H1 (cell line): ENCODE measurements at regions not wholly inside any gene's neighbourhood (a gene's known extent, or its start where the extent isn't known, plus 50 kb on each side); places are given as distances from the start of the nearest gene placed in this dataset.

Experiments
- CTCF ChIA-PET: fragments of 300-600 bp; sonication (Branson Sonifier 250); formaldehyde crosslinking; loops from one replicate; lab custom pipeline; 2021; ENCODE audit not compliant: partially characterized antibody; lab: Charles Lee
- POLR2A ChIA-PET: fragments of 300-600 bp; sonication (Branson Sonifier 250); formaldehyde crosslinking; loops from one replicate; lab custom pipeline; 2021; ENCODE audit warnings: inconsistent platforms; ENCODE audit not compliant: partially characterized antibody; lab: Charles Lee
- DNase-seq, 2 experiments: peaks; one replicate each; pipeline versions ENCODE4 v3.0.0 to v3.0.0-alpha.2; 2010 to 2022; ENCODE audit warnings: low spot score in 2 of 2, low read depth in 1 of 2, mixed read lengths in 1 of 2
- FAIRE-seq: peaks from 2 replicates; lab custom pipeline; 2011; peaks lifted over from hg19 to GRCh38; lab: Jason Lieb, UNC
- H2AFZ ChIP-seq: 2 replicates; pipeline ENCODE4 v1.8.1; 2012; ENCODE audit warnings: low read length, inconsistent platforms
- H2AK5ac ChIP-seq: 2 replicates; pipeline ENCODE4 v1.6.1; 2013; ENCODE audit warnings: low read depth, low read length
- H2BK120ac ChIP-seq: replicated peaks from 2 replicates; pipeline ENCODE3; 2013; ENCODE audit warnings: low read depth, low read length, inconsistent platforms
- H2BK12ac ChIP-seq: 2 replicates; pipeline ENCODE4 v1.6.1; 2013; ENCODE audit warnings: low read depth, low read length
- H2BK15ac ChIP-seq: 2 replicates; pipeline ENCODE4 v1.6.1; 2013; ENCODE audit warnings: low read length
- H2BK20ac ChIP-seq: 2 replicates; pipeline ENCODE4 v1.6.1; 2013; ENCODE audit warnings: low read length
- H2BK5ac ChIP-seq: 2 replicates; pipeline ENCODE4 v1.6.1; 2013; ENCODE audit warnings: low read depth, low read length
- H3K14ac ChIP-seq: 2 replicates; pipeline ENCODE4 v1.6.1; 2013; ENCODE audit warnings: inconsistent platforms; ENCODE audit not compliant: insufficient read length
- H3K18ac ChIP-seq: 2 replicates; pipeline ENCODE4 v1.6.1; 2013; ENCODE audit warnings: low read length; ENCODE audit errors: extremely low read depth
- H3K23ac ChIP-seq: 2 replicates; pipeline ENCODE4 v1.6.1; 2013; ENCODE audit warnings: inconsistent platforms; ENCODE audit not compliant: insufficient read length
- H3K23me2 ChIP-seq: 2 replicates; pipeline ENCODE4 v1.6.1; 2013; ENCODE audit warnings: low read depth, low read length
- H3K27ac ChIP-seq: 2 replicates; pipeline ENCODE4 v1.6.1; 2011; ENCODE audit warnings: low read depth, low read length, inconsistent platforms
- H3K27me3 ChIP-seq, 4 experiments: replicated peaks in 1 of 4; 1 replicate in 1 of 4; 2 replicates in 3 of 4; pipeline versions ENCODE4 v1.6.1 to v1.8.1; 2011 to 2013; ENCODE audit warnings: low read length in 3 of 4, mild to moderate bottlenecking in 3 of 4, inconsistent platforms in 2 of 4, mixed read lengths in 2 of 4, moderate library complexity in 1 of 4; ENCODE audit not compliant: control insufficient read depth in 3 of 4, insufficient read depth in 3 of 4; ENCODE audit errors: extremely low read depth in 1 of 4
- H3K36me3 ChIP-seq, 4 experiments: 2 replicates each; pipeline versions ENCODE4 v1.6.1 to v1.8.1; 2011 to 2013; ENCODE audit warnings: mild to moderate bottlenecking in 4 of 4, low read length in 3 of 4, moderate library complexity in 2 of 4, control low read depth in 1 of 4, inconsistent platforms in 1 of 4; ENCODE audit not compliant: insufficient read depth in 4 of 4, control insufficient read depth in 2 of 4
- H3K4ac ChIP-seq: replicated peaks from 2 replicates; pipeline ENCODE3; 2013; ENCODE audit warnings: low read length, low read depth, mixed read lengths, inconsistent platforms; ENCODE audit not compliant: insufficient read length
- H3K4me1 ChIP-seq, 4 experiments: replicated peaks in 1 of 4; 1 replicate in 1 of 4; 2 replicates in 3 of 4; pipeline versions ENCODE4 v1.6.1 to v1.8.1; 2011 to 2013; ENCODE audit warnings: low read length in 3 of 4, inconsistent platforms in 2 of 4, mixed read lengths in 1 of 4; ENCODE audit not compliant: insufficient read depth in 4 of 4, control insufficient read depth in 3 of 4
- H3K4me2 ChIP-seq, 2 experiments: 2 replicates each; pipeline versions ENCODE4 v1.6.1 to v1.8.1; 2011 to 2013; ENCODE audit warnings: low read depth in 2 of 2, low read length in 2 of 2, control low read depth in 1 of 2, inconsistent platforms in 1 of 2, mild to moderate bottlenecking in 1 of 2; ENCODE audit not compliant: insufficient read depth in 1 of 2
- H3K4me3 ChIP-seq, 4 experiments: fragments of 200-600, 300-600 bp in 1 of 4; sonication (generic), shearing (Covaris generic), sonication (Bioruptor Twin) in 1 of 4; 2 replicates each; pipeline versions ENCODE4 v1.5.1 to v1.8.1; 2011 to 2016; ENCODE audit warnings: low read length in 4 of 4, low read depth in 3 of 4, control low read depth in 2 of 4, inconsistent platforms in 2 of 4, mild to moderate bottlenecking in 2 of 4, mixed read lengths in 1 of 4, moderate library complexity in 1 of 4; ENCODE audit not compliant: insufficient read depth in 2 of 4; ENCODE audit errors: extremely low read depth in 1 of 4
- H3K56ac ChIP-seq: replicated peaks from 2 replicates; pipeline ENCODE3; 2013; ENCODE audit warnings: low read depth, mild to moderate bottlenecking, mixed read lengths, low read length, inconsistent platforms; ENCODE audit not compliant: insufficient read length
- H3K79me1 ChIP-seq: 2 replicates; pipeline ENCODE4 v1.6.1; 2013; ENCODE audit warnings: low read depth, low read length, control low read depth
- H3K79me2 ChIP-seq, 2 experiments: 2 replicates each; pipeline versions ENCODE4 v1.6.1 to v1.8.1; 2012 to 2013; ENCODE audit warnings: low read length in 2 of 2, mild to moderate bottlenecking in 2 of 2, inconsistent platforms in 1 of 2; ENCODE audit not compliant: insufficient read depth in 2 of 2, control insufficient read depth in 1 of 2
- H3K9ac ChIP-seq, 4 experiments: replicated peaks in 1 of 4; 1 replicate in 1 of 4; 2 replicates in 3 of 4; pipeline versions ENCODE4 v1.6.1 to v1.8.1; 2011 to 2013; ENCODE audit warnings: low read depth in 3 of 4, low read length in 3 of 4, control low read depth in 2 of 4, mild to moderate bottlenecking in 2 of 4, moderate library complexity in 2 of 4, inconsistent platforms in 1 of 4; ENCODE audit errors: extremely low read depth in 1 of 4
- H3K9me3 ChIP-seq, 2 experiments: 2 replicates each; pipeline versions ENCODE4 v1.6.1 to v1.8.1; 2012 to 2013; ENCODE audit warnings: mild to moderate bottlenecking in 2 of 2, moderate library complexity in 2 of 2, control low read depth in 1 of 2, inconsistent platforms in 1 of 2, low read depth in 1 of 2, low read length in 1 of 2, mixed read lengths in 1 of 2; ENCODE audit not compliant: insufficient read depth in 2 of 2
- H4K20me1 ChIP-seq, 2 experiments: replicated peaks in 1 of 2; 2 replicates each; pipeline versions ENCODE3 to v1.8.1; 2011 to 2013; ENCODE audit warnings: inconsistent platforms in 2 of 2, low read length in 2 of 2, mild to moderate bottlenecking in 1 of 2; ENCODE audit not compliant: insufficient read depth in 2 of 2, control insufficient read depth in 1 of 2
- H4K5ac ChIP-seq: 2 replicates; pipeline ENCODE4 v1.6.1; 2013; ENCODE audit warnings: low read length, low read depth, mixed read lengths, inconsistent platforms; ENCODE audit not compliant: insufficient read length
- H4K8ac ChIP-seq: 2 replicates; pipeline ENCODE4 v1.8.0; 2013; ENCODE audit warnings: mild to moderate bottlenecking, moderate library complexity, low read length, inconsistent platforms; ENCODE audit not compliant: insufficient read depth; ENCODE audit errors: extremely low read depth
- H4K91ac ChIP-seq: replicated peaks from 2 replicates; pipeline ENCODE3; 2013; ENCODE audit warnings: low read length, mixed read lengths, inconsistent platforms; ENCODE audit not compliant: insufficient read length
- ASH2L ChIP-seq: fragments of 200-600, 300-600 bp; sonication (generic); IDR thresholded peaks from one replicate; pipeline ENCODE4 v1.7.1; 2017; ENCODE audit warnings: low read length
- JUN ChIP-seq: IDR thresholded peaks from 2 replicates; pipeline ENCODE4 v1.6.1; 2011; ENCODE audit warnings: low read depth, mild to moderate bottlenecking, improper control_type of control experiment, low read length
- MAFK ChIP-seq: IDR thresholded peaks from 2 replicates; pipeline ENCODE4 v1.6.1; 2012; ENCODE audit warnings: low read depth, mild to moderate bottlenecking, improper control_type of control experiment, low read length
- NRF1 ChIP-seq: IDR thresholded peaks from 2 replicates; pipeline ENCODE4 v1.6.1; 2011; ENCODE audit warnings: mild to moderate bottlenecking, low read depth, low read length, improper control_type of control experiment
- RAD21 ChIP-seq, 2 experiments: IDR thresholded peaks in 1 of 2; conservative IDR thresholded peaks in 1 of 2; 2 replicates each; pipeline ENCODE4 v1.6.1; 2011; ENCODE audit warnings: low read depth in 2 of 2, low read length in 2 of 2, improper control_type of control experiment in 1 of 2, inconsistent platforms in 1 of 2, mild to moderate bottlenecking in 1 of 2, moderate library complexity in 1 of 2
- RBBP5 ChIP-seq: IDR thresholded peaks from 2 replicates; pipeline ENCODE4 v1.7.1; 2012; ENCODE audit warnings: low read depth, mild to moderate bottlenecking, inconsistent platforms, low read length, moderate library complexity, borderline replicate concordance
- SAP30 ChIP-seq: fragments of 300-600 bp; sonication (generic); IDR thresholded peaks from 2 replicates; pipeline ENCODE4 v1.7.1; 2012; ENCODE audit warnings: low read length, moderate library complexity, mild to moderate bottlenecking, inconsistent platforms; ENCODE audit not compliant: insufficient read depth, insufficient replicate concordance
- YY1 ChIP-seq: IDR thresholded peaks from 2 replicates; pipeline ENCODE4 v1.6.1; 2011; ENCODE audit warnings: low read depth, mild to moderate bottlenecking, low read length
- WGBS, 2 experiments: shearing (Covaris generic) in 1 of 2; methylation state at CpG; one replicate each; pipeline versions ENCODE4 v1.1.6 to v1.1.7; 2013 to 2015; ENCODE audit warnings: low lambda C conversion rate in 2 of 2, mixed read lengths in 2 of 2, inconsistent platforms in 1 of 2, low coverage in 1 of 2, missing lambda C conversion rate in 1 of 2; ENCODE audit not compliant: insufficient replicate concordance in 2 of 2, insufficient coverage in 1 of 2, insufficient read length in 1 of 2; ENCODE audit errors: extremely low coverage in 1 of 2, missing lambda C conversion rate in 1 of 2; 5-methylcytosine and 5-hydroxymethylcytosine counted together

DNA sequence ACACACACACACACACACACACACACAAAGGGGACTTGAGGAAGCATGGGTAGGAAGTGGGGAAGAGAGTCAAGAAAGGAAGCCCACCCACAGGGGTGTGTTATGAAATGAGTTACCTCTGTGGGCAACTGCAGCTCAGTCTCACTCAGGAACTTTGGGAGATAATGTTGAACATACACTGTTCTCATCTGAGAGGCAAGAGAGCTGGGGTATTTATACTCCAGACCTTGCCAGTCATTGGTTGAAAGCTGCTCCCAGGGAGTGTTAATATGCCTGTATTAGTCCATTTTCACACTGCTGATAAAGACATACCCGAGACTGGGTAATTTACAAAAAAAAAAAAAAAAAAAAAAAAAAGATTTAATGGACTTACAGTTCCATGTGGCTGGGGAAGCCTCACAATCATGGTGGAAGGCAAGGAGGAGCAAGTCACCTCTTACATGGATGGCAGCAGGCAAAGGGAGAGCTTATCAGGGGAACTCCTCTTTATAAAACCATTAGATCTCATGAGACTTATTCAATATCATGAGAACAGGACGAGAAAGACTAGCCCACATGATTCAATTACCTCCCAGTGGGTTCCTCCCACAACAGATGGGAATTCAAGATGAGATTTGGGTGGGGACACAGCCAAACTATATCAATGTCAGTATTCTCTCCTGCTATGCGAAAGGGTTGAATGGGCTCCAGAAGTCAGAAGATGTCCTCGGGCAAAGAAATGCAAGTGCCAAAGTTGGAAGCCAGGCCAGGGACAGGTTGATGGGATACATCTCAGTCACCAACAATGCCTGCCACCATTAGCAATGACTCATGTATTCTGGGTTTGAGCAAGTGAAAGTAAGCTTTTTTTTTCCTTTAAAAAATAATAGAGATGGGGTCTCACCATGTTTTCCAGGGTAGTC, 270.5 kb downstream of the MRTFB start:
- Histone ChIP-seq H3K27ac (no peak overlapping the region), H3K79me1 (no peaks in the 10 kb centered on the region), H2AK5ac (no peak overlapping the region), H3K14ac (no peak overlapping the region), H4K5ac (no peak overlapping the region), H3K4ac (no peak overlapping the region), H3K4me1 (peaks cover 0 to 2% (median 0%) of the 10 kb centered on the region in 4 experiments; a peak in 3 of 7 replicates), H3K36me3 (no peaks in the 10 kb centered on the region), H3K9me3 (no peaks in the 10 kb centered on the region; a peak in 2 of 4 replicates), H3K79me2 (no peaks in the 10 kb centered on the region), H3K9ac (no peak overlapping the region), H4K20me1 (peaks cover 0 to 5% of the 10 kb centered on the region in 2 experiments), H3K18ac (no peak overlapping the region), H4K91ac (no peak overlapping the region), H3K27me3 (no peaks in the 10 kb centered on the region), H3K4me3 (no peak overlapping the region), H4K8ac (no peak overlapping the region), H2BK5ac (no peak overlapping the region), H2AFZ (no peak overlapping the region), H2BK12ac (no peak overlapping the region), H3K4me2 (no peak overlapping the region), H2BK120ac (no peak overlapping the region), H2BK20ac (no peak overlapping the region), H3K23me2 (peaks cover 7% of the 10 kb centered on the region; the same call in 1 of the 2 replicates), H3K23ac (no peak overlapping the region), H3K56ac (no peak overlapping the region), H2BK15ac (no peak overlapping the region)
- DNase-seq (no peak), FAIRE-seq (no peak)
- ChIA-PET POLR2A (interaction anchor here (0.7 to 1.9 kb wide), 2 partner anchors 15 to 55 kb away, joined by 3 to 4 read pairs; no protein-coding TSS in a partner anchor), CTCF (interaction anchor here (0.6 to 2.1 kb wide), 5 partner anchors 9 to 116 kb away, joined by 3 to 5 read pairs (median 3); no protein-coding TSS in a partner anchor)
- TF ChIP-seq SAP30 (no peak), RBBP5 (no peak), YY1 (no peak), ASH2L (no peak), MAFK (no peak), NRF1 (no peak), RAD21 (IDR thresholded peaks at IDR 0.05 in 1 of 2, conservative IDR thresholded peaks at IDR 0.05 in 1 of 2; ENCODE audit: low read depth in 2 of 2, low read length in 2 of 2) (no peak), JUN (no peak)
- WGBS, 2 experiments = 97% methylated on average over 3 of the region's 4 CpGs; no CpG with 5 or more reads in 1 of the 2 experiments
